Loucy (cell line): ENCODE measurements at regions not wholly inside any gene's neighbourhood (a gene's known extent, or its start where the extent isn't known, plus 50 kb on each side); places are given as distances from the start of the nearest gene placed in this dataset.

ENCODE experiments used
- H2AFZ ChIP-seq: fragments of 200-600 bp; sonication (generic); 2 replicates; pipeline ENCODE4 v1.6.0; 2016; ENCODE audit warnings: antibody characterized with exemption, mild to moderate bottlenecking, low read length, moderate library complexity
- H3F3A ChIP-seq: fragments of 200-600 bp; 2 replicates; pipeline ENCODE4 v1.6.0; 2016; ENCODE audit warnings: antibody characterized with exemption, low read depth, mild to moderate bottlenecking
- H3K27me3 ChIP-seq: fragments of 200-600 bp; sonication (generic); 2 replicates; pipeline ENCODE4 v1.6.1; 2014; ENCODE audit warnings: low read length, mild to moderate bottlenecking; ENCODE audit not compliant: insufficient read depth, poor library complexity, severe bottlenecking
- H3K36me3 ChIP-seq: fragments of 200-600 bp; sonication (generic); 2 replicates; pipeline ENCODE4 v1.6.1; 2016; ENCODE audit warnings: low read length; ENCODE audit not compliant: insufficient read depth
- H3K4me1 ChIP-seq: fragments of 200-600 bp; sonication (generic); 2 replicates; pipeline ENCODE4 v1.5.1; 2014; ENCODE audit warnings: low read length, mild to moderate bottlenecking; ENCODE audit not compliant: insufficient read depth, poor library complexity, severe bottlenecking
- H3K4me2 ChIP-seq: fragments of 200-600 bp; sonication (generic); 2 replicates; pipeline ENCODE4 v1.6.0; 2014; ENCODE audit warnings: antibody characterized with exemption, low read length, low read depth, mild to moderate bottlenecking; ENCODE audit not compliant: poor library complexity, severe bottlenecking
- H3K4me3 ChIP-seq: fragments of 200-600 bp; sonication (generic); 2 replicates; pipeline ENCODE4 v1.5.1; 2014; ENCODE audit warnings: low read length, mild to moderate bottlenecking, mixed read lengths; ENCODE audit not compliant: poor library complexity, severe bottlenecking
- H3K79me2 ChIP-seq: fragments of 200-600 bp; sonication (generic); 2 replicates; pipeline ENCODE4 v1.6.1; 2014; ENCODE audit warnings: low read length; ENCODE audit not compliant: insufficient read depth
- H3K9ac ChIP-seq: fragments of 200-600 bp; sonication (generic); 2 replicates; pipeline ENCODE4 v1.6.0; 2014; ENCODE audit warnings: mild to moderate bottlenecking, low read depth, low read length, moderate library complexity; ENCODE audit not compliant: poor library complexity, severe bottlenecking
- H3K9me2 ChIP-seq: fragments of 200-600 bp; sonication (generic); replicated peaks from 2 replicates; pipeline ENCODE4 v1.6.1; 2016; ENCODE audit warnings: low read depth, low read length, mixed read lengths
- H3K9me3 ChIP-seq: fragments of 200-600 bp; sonication (generic); 2 replicates; pipeline ENCODE4 v1.6.1; 2014; ENCODE audit warnings: mild to moderate bottlenecking, antibody characterized with exemption, low read length, low read depth; ENCODE audit not compliant: insufficient read depth
- H4K20me1 ChIP-seq: fragments of 200-600 bp; sonication (generic); 2 replicates; pipeline ENCODE4 v1.6.0; 2014; ENCODE audit warnings: antibody characterized with exemption, low read length, mild to moderate bottlenecking; ENCODE audit not compliant: insufficient read depth, poor library complexity, severe bottlenecking
- CTCF ChIP-seq: fragments of 200-600 bp; sonication (generic); conservative IDR thresholded peaks from 2 replicates; pipeline ENCODE4 v1.5.1; 2014; ENCODE audit warnings: mild to moderate bottlenecking, antibody characterized with exemption, low read length
- EZH2phosphoT487 ChIP-seq: fragments of 200-600 bp; IDR thresholded peaks from 2 replicates; pipeline ENCODE4 v1.6.1; 2018; ENCODE audit warnings: antibody characterized with exemption, mild to moderate bottlenecking, moderate library complexity, borderline replicate concordance

- no peaks in the 10 kb centered on the region for H3F3A ChIP-seq
- peaks cover 13% of the 10 kb centered on the region for H3K4me1 ChIP-seq
- H3K4me2 ChIP-seq: no peak overlapping the region
Observed at GRCh38 chrX:45952030-45952429, 593.2 kb downstream of the ZNF674 start.

GRCh38 chrX:45935408-45935807 is 609.8 kb downstream of the ZNF674 start:
- H2AFZ ChIP-seq: no peak overlapping the region
- H3K4me3 ChIP-seq: no peak overlapping the region
- H3F3A ChIP-seq: no peaks in the 10 kb centered on the region
- no peak overlapping the region for H3K9ac ChIP-seq
- no peaks in the 10 kb centered on the region for H4K20me1 ChIP-seq
- H3K4me2 ChIP-seq: no peak overlapping the region
- no peaks in the 10 kb centered on the region for H3K9me3 ChIP-seq
- H3K36me3 ChIP-seq: no peaks in the 10 kb centered on the region
- TF ChIP-seq CTCF: no peak
- TF ChIP-seq EZH2phosphoT487: no peak
- H3K27me3 ChIP-seq: no peaks in the 10 kb centered on the region
- no peaks in the 10 kb centered on the region for H3K4me1 ChIP-seq
- H3K79me2 ChIP-seq: no peaks in the 10 kb centered on the region
- H3K9me2 ChIP-seq: no peaks in the 10 kb centered on the region

More at GRCh38 chrX:45952030-45952429, 593.2 kb downstream of the ZNF674 start:
- Histone ChIP-seq H2AFZ (no peak overlapping the region), H3K9ac (no peak overlapping the region), H3K36me3 (no peaks in the 10 kb centered on the region), H3K4me3 (no peak overlapping the region), H3K9me2 (no peaks in the 10 kb centered on the region), H3K79me2 (no peaks in the 10 kb centered on the region), H3K27me3 (no peaks in the 10 kb centered on the region), H3K9me3 (no peaks in the 10 kb centered on the region), H4K20me1 (no peaks in the 10 kb centered on the region)
- TF ChIP-seq EZH2phosphoT487 (no peak), CTCF (peak; percentile 33; the same call in 1 of the 2 replicates)

- no peaks in the 10 kb centered on the region for H3K27me3 ChIP-seq
- no peaks in the 10 kb centered on the region for H4K20me1 ChIP-seq
- no peaks in the 10 kb centered on the region for H3K79me2 ChIP-seq
- no peaks in the 10 kb centered on the region for H3K9me2 ChIP-seq
- H3K4me3 ChIP-seq: no peak overlapping the region
- no peak overlapping the region for H3K9ac ChIP-seq
- no peaks in the 10 kb centered on the region for H3K9me3 ChIP-seq
- peaks cover 5% of the 10 kb centered on the region for H3K4me1 ChIP-seq
- H2AFZ ChIP-seq: no peak overlapping the region
- no peak overlapping the region for H3K4me2 ChIP-seq
- H3K36me3 ChIP-seq: no peaks in the 10 kb centered on the region
- H3F3A ChIP-seq: no peaks in the 10 kb centered on the region
- no peak for TF ChIP-seq CTCF
- no peak for TF ChIP-seq EZH2phosphoT487
Observed at GRCh38 chrX:45912316-45912715, 632.9 kb downstream of the ZNF674 start.
